ENCODE measurements at regions not wholly inside any gene's neighbourhood (a gene's known extent, or its start where the extent isn't known, plus 50 kb on each side); places are given as distances from the start of the nearest gene placed in this dataset.

DNA sequence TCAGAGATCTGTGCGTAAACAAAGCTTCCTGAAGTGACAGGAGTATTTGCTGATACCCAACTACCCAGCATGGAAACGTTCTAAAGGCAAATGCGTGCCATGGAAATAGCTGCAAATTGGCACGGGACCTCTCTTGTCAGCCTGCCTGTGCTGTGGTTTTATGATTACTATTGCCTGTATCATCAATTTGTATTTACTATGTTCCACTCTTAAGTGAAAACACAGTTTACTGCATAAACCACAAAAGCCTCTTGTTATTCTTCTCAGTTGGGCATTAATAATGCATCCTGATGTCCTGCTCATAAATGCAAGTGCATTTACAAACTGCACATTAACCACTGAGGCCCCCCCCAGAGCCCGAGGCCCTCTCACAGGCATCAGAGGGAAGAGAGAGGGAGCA lies 196.6 kb upstream of the SLC35G4 start:
- H3K9me3 ChIP-seq (ENCODE audit: low read depth) = no peaks in the 10 kb centered on the region
- H3K4me3 ChIP-seq = no peak overlapping the region
- H3K4me2 ChIP-seq = no peak overlapping the region
- no peak for DNase-seq (ENCODE audit: low spot score)
- no peaks in the 10 kb centered on the region for H4K20me1 ChIP-seq (ENCODE audit: insufficient read depth, poor library complexity, severe bottlenecking)
- no peaks in the 10 kb centered on the region for H3K79me2 ChIP-seq
- 67% methylated on average over 5 of the region's 5 CpGs for WGBS (ENCODE audit: low lambda C conversion rate, missing lambda C conversion rate)
- H3K4me1 ChIP-seq (ENCODE audit: insufficient read depth) = no peaks in the 10 kb centered on the region
- H3K27ac ChIP-seq = no peak overlapping the region
- H3K9me2 ChIP-seq (replicated peaks; ENCODE audit: insufficient read depth) = no peaks in the 10 kb centered on the region
- no peak overlapping the region for H2AFZ ChIP-seq
- H3K27me3 ChIP-seq = no peaks in the 10 kb centered on the region
- H3K36me3 ChIP-seq (replicated peaks; ENCODE audit: insufficient read depth, low read depth) = no peaks in the 10 kb centered on the region
- TF ChIP-seq EZH2 (IDR thresholded peaks at IDR 0.05; ENCODE audit: borderline replicate concordance) = no peak
- TF ChIP-seq EZH2phosphoT487 (IDR thresholded peaks at IDR 0.05; ENCODE audit: low read depth, severe bottlenecking, unreplicated experiment) = peak; percentile 83

DNA sequence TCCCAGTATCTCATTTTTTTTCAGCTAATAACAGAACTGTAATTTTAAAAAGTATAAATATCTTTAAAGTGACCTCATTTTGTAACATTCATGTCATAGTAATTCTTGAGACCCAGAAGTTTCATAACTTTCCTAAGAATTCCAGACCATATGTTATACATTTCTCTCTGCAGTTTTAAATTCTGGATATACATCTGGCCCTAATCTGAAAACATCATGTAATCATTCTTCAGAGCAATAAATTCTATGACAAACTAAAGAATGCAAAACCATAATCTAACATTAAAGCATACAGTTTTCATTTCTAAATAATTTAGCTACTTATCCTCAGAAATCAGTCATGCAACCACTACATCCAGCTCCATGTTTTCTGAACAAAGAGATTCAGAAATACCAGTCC lies 198.3 kb upstream of the SLC35G4 start:
- no peak overlapping the region for H3K4me3 ChIP-seq
- H3K9me2 ChIP-seq (replicated peaks; ENCODE audit: insufficient read depth) = no peaks in the 10 kb centered on the region
- no peaks in the 10 kb centered on the region for H3K27me3 ChIP-seq
- DNase-seq (ENCODE audit: low spot score) = no peak
- no peaks in the 10 kb centered on the region for H4K20me1 ChIP-seq (ENCODE audit: insufficient read depth, poor library complexity, severe bottlenecking)
- H2AFZ ChIP-seq = no peak overlapping the region
- H3K79me2 ChIP-seq = no peaks in the 10 kb centered on the region
- no peak overlapping the region for H3K4me2 ChIP-seq
- H3K4me1 ChIP-seq (ENCODE audit: insufficient read depth) = no peaks in the 10 kb centered on the region
- TF ChIP-seq EZH2 (IDR thresholded peaks at IDR 0.05; ENCODE audit: borderline replicate concordance) (no peak), EZH2phosphoT487 (IDR thresholded peaks at IDR 0.05; ENCODE audit: low read depth, severe bottlenecking, unreplicated experiment) (no peak)
- TF ChIP-seq, protein P1, sequence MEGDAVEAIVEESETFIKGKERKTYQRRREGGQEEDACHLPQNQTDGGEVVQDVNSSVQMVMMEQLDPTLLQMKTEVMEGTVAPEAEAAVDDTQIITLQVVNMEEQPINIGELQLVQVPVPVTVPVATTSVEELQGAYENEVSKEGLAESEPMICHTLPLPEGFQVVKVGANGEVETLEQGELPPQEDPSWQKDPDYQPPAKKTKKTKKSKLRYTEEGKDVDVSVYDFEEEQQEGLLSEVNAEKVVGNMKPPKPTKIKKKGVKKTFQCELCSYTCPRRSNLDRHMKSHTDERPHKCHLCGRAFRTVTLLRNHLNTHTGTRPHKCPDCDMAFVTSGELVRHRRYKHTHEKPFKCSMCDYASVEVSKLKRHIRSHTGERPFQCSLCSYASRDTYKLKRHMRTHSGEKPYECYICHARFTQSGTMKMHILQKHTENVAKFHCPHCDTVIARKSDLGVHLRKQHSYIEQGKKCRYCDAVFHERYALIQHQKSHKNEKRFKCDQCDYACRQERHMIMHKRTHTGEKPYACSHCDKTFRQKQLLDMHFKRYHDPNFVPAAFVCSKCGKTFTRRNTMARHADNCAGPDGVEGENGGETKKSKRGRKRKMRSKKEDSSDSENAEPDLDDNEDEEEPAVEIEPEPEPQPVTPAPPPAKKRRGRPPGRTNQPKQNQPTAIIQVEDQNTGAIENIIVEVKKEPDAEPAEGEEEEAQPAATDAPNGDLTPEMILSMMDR (IDR thresholded peaks at IDR 0.05; ENCODE audit: poor library complexity) = no peak
- no peak overlapping the region for H3K27ac ChIP-seq
- no peaks in the 10 kb centered on the region for H3K36me3 ChIP-seq (replicated peaks; ENCODE audit: insufficient read depth, low read depth)
- no peaks in the 10 kb centered on the region for H3K9me3 ChIP-seq (ENCODE audit: low read depth)

DNA sequence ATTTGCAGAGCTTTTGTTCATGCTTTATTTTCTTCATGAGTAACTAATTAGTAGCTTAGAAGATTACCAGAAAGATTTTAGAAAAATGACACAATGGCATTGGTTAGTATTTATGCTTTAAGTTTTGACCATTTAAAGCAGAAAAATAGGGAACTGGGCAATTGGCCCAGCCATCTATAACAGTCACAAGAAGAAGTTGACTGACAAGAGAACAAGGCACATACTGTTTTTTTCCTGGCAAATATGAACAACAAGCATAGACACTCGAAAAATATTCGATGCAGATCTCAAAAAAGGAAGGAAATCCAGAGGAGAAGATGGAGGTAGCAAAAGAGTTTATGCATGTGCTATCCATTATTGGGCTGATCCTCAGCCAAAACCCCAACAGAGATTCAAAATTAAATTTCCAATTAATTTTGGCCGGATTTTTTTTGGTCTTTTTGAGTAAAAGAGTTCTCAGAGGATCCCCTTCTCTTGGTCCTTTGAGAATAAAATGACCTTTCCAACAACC lies 200.8 kb upstream of the SLC35G4 start:
- no peak overlapping the region for H3K4me2 ChIP-seq
- H3K36me3 ChIP-seq (replicated peaks; ENCODE audit: insufficient read depth, low read depth) = no peaks in the 10 kb centered on the region
- 88% methylated on average over 3 of the region's 3 CpGs for WGBS (ENCODE audit: low lambda C conversion rate, missing lambda C conversion rate)
- H3K9me2 ChIP-seq (replicated peaks; ENCODE audit: insufficient read depth) = no peaks in the 10 kb centered on the region
- no peak overlapping the region for H3K4me3 ChIP-seq
- H2AFZ ChIP-seq = no peak overlapping the region
- no peaks in the 10 kb centered on the region for H3K4me1 ChIP-seq (ENCODE audit: insufficient read depth)
- no peak for DNase-seq (ENCODE audit: low spot score)
- H4K20me1 ChIP-seq (ENCODE audit: insufficient read depth, poor library complexity, severe bottlenecking) = no peaks in the 10 kb centered on the region
- no peaks in the 10 kb centered on the region for H3K27me3 ChIP-seq
- no peak overlapping the region for H3K27ac ChIP-seq
- TF ChIP-seq, protein P1 (IDR thresholded peaks at IDR 0.05; ENCODE audit: poor library complexity) = no peak
- H3K79me2 ChIP-seq = no peaks in the 10 kb centered on the region
- no peaks in the 10 kb centered on the region for H3K9me3 ChIP-seq (ENCODE audit: low read depth)

DNA sequence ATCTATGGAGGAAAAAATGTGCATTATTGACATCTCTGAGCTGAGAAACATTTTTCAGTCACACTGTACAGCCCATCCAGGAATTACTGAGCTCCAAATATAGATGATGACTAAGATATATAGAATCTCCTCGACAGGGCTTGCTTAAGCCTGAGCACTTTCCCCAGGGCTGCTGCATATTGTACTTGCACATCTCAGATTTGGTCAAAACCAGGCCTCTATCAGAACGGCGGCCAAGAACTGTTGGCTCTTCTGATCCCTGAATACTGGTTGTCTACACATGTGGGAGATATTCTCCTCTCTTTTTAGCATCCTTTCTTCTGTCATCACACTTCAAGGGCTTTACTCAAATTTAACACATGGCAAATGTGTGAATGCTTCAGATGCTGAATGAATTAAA lies 201.5 kb upstream of the SLC35G4 start:
- no peak overlapping the region for H3K4me3 ChIP-seq
- H3K9me2 ChIP-seq (replicated peaks; ENCODE audit: insufficient read depth) = no peaks in the 10 kb centered on the region
- no peak overlapping the region for H3K27ac ChIP-seq
- 86% methylated on average over 3 of the region's 3 CpGs for WGBS (ENCODE audit: low lambda C conversion rate, missing lambda C conversion rate)
- H3K9me3 ChIP-seq (ENCODE audit: low read depth) = no peaks in the 10 kb centered on the region
- H3K4me1 ChIP-seq (ENCODE audit: insufficient read depth) = no peaks in the 10 kb centered on the region
- no peak for DNase-seq (ENCODE audit: low spot score)
- H3K79me2 ChIP-seq = no peaks in the 10 kb centered on the region
- no peaks in the 10 kb centered on the region for H3K36me3 ChIP-seq (replicated peaks; ENCODE audit: insufficient read depth, low read depth)
- H4K20me1 ChIP-seq (ENCODE audit: insufficient read depth, poor library complexity, severe bottlenecking) = no peaks in the 10 kb centered on the region
- no peaks in the 10 kb centered on the region for H3K27me3 ChIP-seq
- no peak overlapping the region for H2AFZ ChIP-seq
- H3K4me2 ChIP-seq = no peak overlapping the region
- TF ChIP-seq, protein P1 (IDR thresholded peaks at IDR 0.05; ENCODE audit: poor library complexity) = no peak
- no peak for TF ChIP-seq EZH2 (IDR thresholded peaks at IDR 0.05; ENCODE audit: borderline replicate concordance)
- TF ChIP-seq EZH2phosphoT487 (IDR thresholded peaks at IDR 0.05; ENCODE audit: low read depth, severe bottlenecking, unreplicated experiment) = no peak

Measured in hepatocyte (in vitro differentiated cells).